ENCODE measurements at regions not wholly inside any gene's neighbourhood (a gene's known extent, or its start where the extent isn't known, plus 50 kb on each side); places are given as distances from the start of the nearest gene placed in this dataset.

DNA sequence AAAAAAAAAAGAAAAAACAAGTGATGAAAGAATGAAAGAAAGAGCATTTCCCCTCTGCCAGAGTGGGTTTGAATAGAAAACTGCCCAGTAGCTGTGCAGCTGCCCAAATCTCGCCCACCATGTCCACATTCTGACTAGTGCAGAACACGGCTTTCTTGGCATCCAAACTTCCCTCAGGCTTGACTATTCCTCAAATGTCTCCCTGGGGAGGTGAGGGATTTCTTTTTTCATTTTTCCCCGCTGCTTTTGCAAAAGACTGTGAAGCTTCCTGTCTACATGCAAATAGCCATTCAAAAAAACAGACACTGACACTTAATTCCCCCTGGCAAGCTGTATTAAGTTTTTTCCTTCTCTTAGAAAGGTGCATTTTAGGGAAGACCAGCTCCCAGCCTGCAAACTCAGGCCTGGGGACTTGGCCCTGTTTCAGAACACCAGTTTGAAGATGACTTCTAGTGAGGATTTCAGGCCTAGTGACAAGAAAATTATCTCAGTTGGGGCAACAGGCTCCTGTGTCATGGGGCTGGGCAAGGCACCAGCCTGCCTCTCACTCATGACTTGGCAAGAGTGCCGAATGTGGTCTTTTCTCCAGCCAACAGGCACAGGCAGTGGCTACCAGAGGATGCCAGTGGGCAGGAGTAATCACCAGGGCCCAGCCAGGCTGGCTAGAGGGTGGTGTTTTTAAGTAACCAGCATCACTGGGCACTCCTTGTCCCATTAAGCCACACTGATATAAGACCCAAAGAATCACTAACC, 178.1 kb upstream of the NFIA start:
- Mint-ChIP-seq H3K4me3 (no peak overlapping the region), H3K36me3 (ENCODE audit: low read depth) (no peaks in the 10 kb centered on the region), H3K9me3 (no peaks in the 10 kb centered on the region), H3K27me3 (no peaks in the 10 kb centered on the region), H3K4me1 (no peaks in the 10 kb centered on the region), H3K27ac (no peak overlapping the region)
- DNase-seq = no peak
- ATAC-seq = no peak

- DNase-seq (no peak), ATAC-seq (no peak)
- no peaks in the 10 kb centered on the region for H3K9me3 Mint-ChIP-seq
- no peaks in the 10 kb centered on the region for H3K4me1 Mint-ChIP-seq
- H3K27ac Mint-ChIP-seq = no peak overlapping the region
- H3K36me3 Mint-ChIP-seq (ENCODE audit: low read depth) = no peaks in the 10 kb centered on the region
- H3K4me3 Mint-ChIP-seq = no peak overlapping the region
- no peaks in the 10 kb centered on the region for H3K27me3 Mint-ChIP-seq
Observed at GRCh38 chr1:60903591-60903990, 178.8 kb upstream of the NFIA start.

GRCh38 chr1:60899464-60899863, 182.9 kb upstream of the NFIA start:
- ATAC-seq (no peak), DNase-seq (no peak)
- Mint-ChIP-seq H3K4me1 (no peaks in the 10 kb centered on the region), H3K36me3 (ENCODE audit: low read depth) (no peaks in the 10 kb centered on the region), H3K27ac (no peak overlapping the region), H3K4me3 (no peak overlapping the region), H3K27me3 (no peaks in the 10 kb centered on the region), H3K9me3 (no peaks in the 10 kb centered on the region)

DNA sequence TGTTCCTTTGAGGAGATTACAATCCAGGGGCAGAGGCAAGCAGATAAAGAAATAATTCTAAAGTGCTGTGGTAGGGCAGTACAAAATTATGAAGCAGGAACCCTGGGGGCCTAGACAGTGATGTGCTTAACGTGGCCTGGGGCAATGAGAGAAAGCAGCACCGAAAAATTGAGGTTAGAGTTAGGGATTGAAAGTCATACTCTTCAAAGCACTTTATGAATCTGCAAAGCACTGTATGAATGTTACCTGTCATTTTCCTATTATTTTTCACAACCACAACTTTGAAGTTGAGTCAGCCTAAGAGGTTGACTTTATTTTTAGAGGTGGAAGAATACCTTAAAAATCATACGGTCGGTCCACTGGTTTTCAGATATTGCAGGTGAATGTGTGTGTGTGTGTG, 183.4 kb upstream of the NFIA start:
- Mint-ChIP-seq H3K36me3 (ENCODE audit: low read depth) (no peaks in the 10 kb centered on the region), H3K27ac (no peak overlapping the region), H3K27me3 (no peaks in the 10 kb centered on the region), H3K4me3 (no peak overlapping the region), H3K4me1 (no peaks in the 10 kb centered on the region), H3K9me3 (no peaks in the 10 kb centered on the region)
- DNase-seq = no peak
- peak; percentile 76 for ATAC-seq

DNA sequence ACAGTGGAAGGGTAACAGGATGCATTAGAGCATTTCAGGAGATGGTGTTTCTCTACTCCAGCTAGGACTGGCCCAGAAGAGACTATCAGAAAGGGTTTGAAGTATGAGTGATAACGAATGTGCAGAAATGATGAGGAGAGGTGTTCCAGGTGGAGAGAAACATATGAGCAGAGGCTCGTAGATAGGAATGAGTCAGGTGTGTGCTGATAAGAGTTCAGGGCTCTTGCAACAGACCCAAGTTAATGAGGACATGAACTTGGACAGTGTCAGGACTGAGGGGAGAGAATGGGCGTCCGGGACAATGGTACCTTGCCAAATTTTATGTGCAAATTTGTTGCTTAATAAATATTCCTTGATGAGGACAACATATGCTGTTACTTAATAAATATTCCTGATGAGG, 183.9 kb upstream of the NFIA start:
- no peaks in the 10 kb centered on the region for H3K9me3 Mint-ChIP-seq
- ATAC-seq = no peak
- no peaks in the 10 kb centered on the region for H3K36me3 Mint-ChIP-seq (ENCODE audit: low read depth)
- DNase-seq = no peak
- no peaks in the 10 kb centered on the region for H3K4me1 Mint-ChIP-seq
- H3K27ac Mint-ChIP-seq = no peak overlapping the region
- no peak overlapping the region for H3K4me3 Mint-ChIP-seq
- peaks cover under 1% of the 10 kb centered on the region for H3K27me3 Mint-ChIP-seq

- no peaks in the 10 kb centered on the region for H3K4me1 Mint-ChIP-seq
- DNase-seq (no peak), ATAC-seq (no peak)
- H3K36me3 Mint-ChIP-seq (ENCODE audit: low read depth) = no peaks in the 10 kb centered on the region
- H3K9me3 Mint-ChIP-seq = no peaks in the 10 kb centered on the region
- no peak overlapping the region for H3K27ac Mint-ChIP-seq
- H3K27me3 Mint-ChIP-seq = peaks cover 2% of the 10 kb centered on the region
- H3K4me3 Mint-ChIP-seq = no peak overlapping the region
Observed at GRCh38 chr1:60896701-60897363, 185.5 kb upstream of the NFIA start.

DNA sequence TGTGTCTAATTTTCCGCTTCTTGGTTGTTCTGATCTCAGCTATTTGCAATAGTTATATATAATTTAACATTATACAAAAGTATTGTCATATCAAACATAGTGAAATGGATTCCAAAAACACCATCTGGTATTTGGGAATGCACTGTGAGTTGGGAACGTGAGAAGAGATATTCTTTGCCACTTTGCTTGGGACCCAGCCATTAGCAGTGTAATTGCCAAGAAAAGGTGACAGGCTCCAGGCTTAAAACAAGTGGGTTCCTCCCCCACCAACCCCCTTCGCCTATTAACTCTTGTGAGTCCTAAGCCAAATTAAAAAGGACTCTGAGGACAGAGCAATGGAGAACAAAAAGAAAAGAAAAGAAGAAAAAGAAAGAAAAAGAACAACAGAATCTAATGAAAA, 186.7 kb upstream of the NFIA start:
- peaks cover 2% of the 10 kb centered on the region for H3K27me3 Mint-ChIP-seq
- H3K4me3 Mint-ChIP-seq = no peak overlapping the region
- H3K36me3 Mint-ChIP-seq (ENCODE audit: low read depth) = no peaks in the 10 kb centered on the region
- DNase-seq (no peak), ATAC-seq (no peak)
- no peaks in the 10 kb centered on the region for H3K4me1 Mint-ChIP-seq
- no peak overlapping the region for H3K27ac Mint-ChIP-seq
- no peaks in the 10 kb centered on the region for H3K9me3 Mint-ChIP-seq

DNA sequence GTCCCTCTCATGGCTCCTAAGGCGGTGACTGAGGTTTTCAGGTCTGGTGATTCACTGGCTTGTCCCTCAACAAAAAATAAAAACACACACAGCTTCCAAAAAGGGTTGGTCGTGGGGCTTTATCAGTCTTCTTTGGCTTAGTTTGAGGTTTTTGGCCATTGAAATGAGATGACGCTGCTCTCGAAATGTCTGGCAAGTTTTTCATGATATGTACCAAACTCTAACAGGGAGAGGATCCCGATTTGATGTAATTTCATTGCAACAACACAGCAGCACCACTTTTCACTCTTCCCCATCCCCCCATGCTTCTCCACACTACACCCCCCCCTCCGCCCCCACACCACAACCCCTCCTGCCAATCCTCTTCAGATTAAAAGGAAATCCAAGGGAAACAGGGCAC, 187.1 kb upstream of the NFIA start:
- Mint-ChIP-seq H3K27ac (no peak overlapping the region), H3K36me3 (ENCODE audit: low read depth) (no peaks in the 10 kb centered on the region), H3K4me1 (no peaks in the 10 kb centered on the region), H3K27me3 (peaks cover 2% of the 10 kb centered on the region), H3K9me3 (no peaks in the 10 kb centered on the region), H3K4me3 (no peak overlapping the region)
- no peak for ATAC-seq
- no peak for DNase-seq

GRCh38 chr1:60894741-60895140, 187.6 kb upstream of the NFIA start:
- Mint-ChIP-seq H3K27ac (no peak overlapping the region), H3K27me3 (peaks cover 2% of the 10 kb centered on the region), H3K4me3 (no peak overlapping the region), H3K36me3 (ENCODE audit: low read depth) (no peaks in the 10 kb centered on the region), H3K4me1 (no peaks in the 10 kb centered on the region), H3K9me3 (no peaks in the 10 kb centered on the region)
- ATAC-seq (no peak), DNase-seq (no peak)

- Mint-ChIP-seq H3K36me3 (ENCODE audit: low read depth) (no peaks in the 10 kb centered on the region), H3K9me3 (no peaks in the 10 kb centered on the region), H3K27ac (no peak overlapping the region), H3K4me3 (no peak overlapping the region), H3K4me1 (no peaks in the 10 kb centered on the region), H3K27me3 (peaks cover 2% of the 10 kb centered on the region)
- ATAC-seq (no peak), DNase-seq (no peak)
Observed at GRCh38 chr1:60894130-60894529, 188.2 kb upstream of the NFIA start.

GRCh38 chr1:60893136-60893930, 189.0 kb upstream of the NFIA start:
- no peak for ATAC-seq
- H3K4me1 Mint-ChIP-seq = no peaks in the 10 kb centered on the region
- no peak overlapping the region for H3K4me3 Mint-ChIP-seq
- H3K36me3 Mint-ChIP-seq (ENCODE audit: low read depth) = no peaks in the 10 kb centered on the region
- H3K9me3 Mint-ChIP-seq = no peaks in the 10 kb centered on the region
- H3K27ac Mint-ChIP-seq = no peak overlapping the region
- no peak for DNase-seq
- peaks cover 2% of the 10 kb centered on the region for H3K27me3 Mint-ChIP-seq

DNA sequence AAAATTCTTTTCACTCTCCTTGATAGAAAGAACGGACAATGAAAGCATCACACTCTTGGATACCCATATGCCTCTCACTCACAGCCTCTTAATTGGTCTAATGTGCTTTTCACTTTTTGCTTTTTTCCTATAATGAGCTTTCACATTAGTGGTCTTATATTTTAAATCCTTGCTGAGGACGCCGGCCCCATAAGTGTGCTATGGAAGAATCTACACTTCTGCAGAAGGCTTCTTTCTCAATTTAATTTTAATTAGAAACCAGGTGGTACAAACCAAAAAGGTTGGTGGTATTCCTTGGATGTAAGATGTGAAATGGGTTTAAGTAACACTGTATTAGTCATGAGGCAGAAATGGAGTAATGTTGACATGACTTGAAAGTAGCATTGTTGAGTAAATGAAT, 190.6 kb upstream of the NFIA start:
- H3K27me3 Mint-ChIP-seq = peaks cover 2% of the 10 kb centered on the region
- no peaks in the 10 kb centered on the region for H3K9me3 Mint-ChIP-seq
- H3K27ac Mint-ChIP-seq = no peak overlapping the region
- ATAC-seq = no peak
- DNase-seq = no peak
- no peak overlapping the region for H3K4me3 Mint-ChIP-seq
- H3K4me1 Mint-ChIP-seq = no peaks in the 10 kb centered on the region
- H3K36me3 Mint-ChIP-seq (ENCODE audit: low read depth) = no peaks in the 10 kb centered on the region

- H3K27me3 Mint-ChIP-seq = peaks cover 2% of the 10 kb centered on the region
Observed at GRCh38 chr1:60891281-60891680, 191.1 kb upstream of the NFIA start.

DNA sequence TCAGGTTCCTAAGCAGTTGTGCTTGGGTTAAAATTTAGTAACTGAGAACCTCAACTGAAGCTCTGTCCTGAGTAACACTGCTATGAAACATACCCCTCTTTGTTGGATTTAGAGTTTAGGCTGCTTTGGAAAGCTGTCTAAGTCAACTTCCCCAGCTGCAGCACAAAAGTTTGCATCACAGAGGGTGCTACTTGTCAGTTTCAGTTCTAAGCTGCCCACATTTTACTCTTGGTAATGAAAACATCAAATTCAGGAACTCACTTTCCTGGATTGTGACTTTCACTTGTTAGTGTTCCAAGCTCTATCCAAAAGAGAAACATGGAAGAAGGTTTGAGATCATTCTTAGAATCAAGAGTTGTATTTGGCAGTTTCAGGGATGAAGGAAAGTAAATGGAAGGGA, 191.7 kb upstream of the NFIA start:
- no peak overlapping the region for H3K4me3 Mint-ChIP-seq
- H3K27ac Mint-ChIP-seq = no peak overlapping the region
- no peaks in the 10 kb centered on the region for H3K36me3 Mint-ChIP-seq (ENCODE audit: low read depth)
- H3K9me3 Mint-ChIP-seq = no peaks in the 10 kb centered on the region
- H3K4me1 Mint-ChIP-seq = no peaks in the 10 kb centered on the region
- peaks cover 2% of the 10 kb centered on the region for H3K27me3 Mint-ChIP-seq
- no peak for ATAC-seq
- no peak for DNase-seq

More at GRCh38 chr1:60891281-60891680, 191.1 kb upstream of the NFIA start:
- ATAC-seq (no peak), DNase-seq (no peak)
- H3K4me1 Mint-ChIP-seq = no peaks in the 10 kb centered on the region
- no peaks in the 10 kb centered on the region for H3K36me3 Mint-ChIP-seq (ENCODE audit: low read depth)
- no peak overlapping the region for H3K4me3 Mint-ChIP-seq
- no peaks in the 10 kb centered on the region for H3K9me3 Mint-ChIP-seq
- H3K27ac Mint-ChIP-seq = no peak overlapping the region

DNA sequence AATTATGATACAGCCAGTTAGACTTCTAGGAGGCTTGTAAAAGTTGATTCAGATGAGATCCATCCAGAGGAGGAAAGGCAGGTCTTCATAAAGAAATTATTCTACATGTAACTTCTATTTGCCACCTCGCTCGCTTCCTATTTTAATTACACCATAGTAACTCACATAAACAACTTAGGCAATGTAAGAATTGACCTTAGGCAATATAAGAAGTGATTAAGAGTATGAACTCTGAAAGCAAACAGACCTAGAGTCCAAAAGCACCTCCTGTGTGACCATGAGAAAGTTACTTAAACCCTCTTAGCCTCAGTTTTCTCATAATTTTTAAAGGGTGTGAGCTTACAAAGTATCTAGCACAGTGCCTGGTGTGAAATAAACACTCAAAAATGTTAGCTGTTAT, 192.7 kb upstream of the NFIA start:
- Mint-ChIP-seq H3K9me3 (no peaks in the 10 kb centered on the region), H3K4me3 (no peak overlapping the region)
- DNase-seq = no peak

More for the DNA sequence above, 192.7 kb upstream of the NFIA start:
- no peak overlapping the region for H3K27ac Mint-ChIP-seq
- peaks cover 2% of the 10 kb centered on the region for H3K27me3 Mint-ChIP-seq
- no peak for ATAC-seq
- H3K36me3 Mint-ChIP-seq (ENCODE audit: low read depth) = no peaks in the 10 kb centered on the region
- no peaks in the 10 kb centered on the region for H3K4me1 Mint-ChIP-seq

Measured in activated naive CD8-positive, alpha-beta T cell treated with anti-CD3 and anti-CD28 coated beads, Interleukin-2, amount 50 U/mL, for 24 hours (primary cell).